HepG2 (cell line): ENCODE measurements at regions not wholly inside any gene's neighbourhood (a gene's known extent, or its start where the extent isn't known, plus 50 kb on each side); places are given as distances from the start of the nearest gene placed in this dataset.

Source experiments
- CREM ChIP-seq, 2 experiments: sonication (generic) in 1 of 2; formaldehyde crosslinking in 1 of 2; IDR thresholded peaks; 2 replicates each; pipeline versions ENCODE4 v1.4.0 to v1.6.1; 2016 to 2020; ENCODE audit warnings: antibody characterized with exemption in 1 of 2, mild to moderate bottlenecking in 1 of 2, missing genetic modification reagents in 1 of 2
- GATAD2A ChIP-seq: IDR thresholded peaks from 2 replicates; pipeline ENCODE4 v1.6.1; 2016
- HINFP ChIP-seq: sonication (generic); formaldehyde crosslinking; IDR thresholded peaks from 2 replicates; pipeline ENCODE4 v1.4.0; 2020; ENCODE audit warnings: low read depth, mild to moderate bottlenecking, missing genetic modification reagents
- MTERF4 ChIP-seq: sonication (generic); formaldehyde crosslinking; IDR thresholded peaks from 2 replicates; pipeline ENCODE4 v1.8.0; 2023; ENCODE audit warnings: mild to moderate bottlenecking, missing genetic modification reagents
- NR2F1 ChIP-seq, 2 experiments: fragments of 450-650 bp in 1 of 2; formaldehyde crosslinking in 1 of 2; IDR thresholded peaks; 2 replicates each; pipeline versions ENCODE4 v1.5.0 to v1.6.1; 2016 to 2020; ENCODE audit warnings: mild to moderate bottlenecking in 1 of 2, missing compliant biosample characterization in 1 of 2, missing genetic modification reagents in 1 of 2, moderate library complexity in 1 of 2
- POGK ChIP-seq: sonication (generic); formaldehyde crosslinking; conservative IDR thresholded peaks from 2 replicates; pipeline ENCODE4 v1.8.0; 2022; ENCODE audit warnings: mild to moderate bottlenecking, moderate library complexity, missing genetic modification reagents
- SAFB2 ChIP-seq: sonication (generic); formaldehyde crosslinking; IDR thresholded peaks from 2 replicates; pipeline ENCODE4 v1.5.1; 2020; ENCODE audit warnings: missing genetic modification reagents, low read depth, mild to moderate bottlenecking, borderline replicate concordance
- SETDB1 ChIP-seq: sonication (generic); formaldehyde crosslinking; IDR thresholded peaks from 2 replicates; pipeline ENCODE4 v1.5.1; 2020; ENCODE audit warnings: missing genetic modification reagents, mild to moderate bottlenecking, borderline replicate concordance
- SIX4 ChIP-seq: sonication (generic); formaldehyde crosslinking; IDR thresholded peaks from 2 replicates; pipeline ENCODE4 v1.4.0; 2020; ENCODE audit warnings: missing genetic modification reagents
- ZNF546 ChIP-seq: sonication (generic); formaldehyde crosslinking; conservative IDR thresholded peaks from 2 replicates; pipeline ENCODE4 v1.8.1; 2023; ENCODE audit warnings: mild to moderate bottlenecking, missing genetic modification reagents
- ZNF556 ChIP-seq: sonication (generic); formaldehyde crosslinking; IDR thresholded peaks from 2 replicates; pipeline ENCODE4 v1.4.0; 2020; ENCODE audit warnings: mild to moderate bottlenecking, missing genetic modification reagents, borderline replicate concordance
- ZNF629 ChIP-seq: sonication (generic); formaldehyde crosslinking; conservative IDR thresholded peaks from 2 replicates; pipeline ENCODE4 v1.5.0; 2020; ENCODE audit warnings: missing genetic modification reagents
- ZNF670 ChIP-seq: sonication (generic); formaldehyde crosslinking; IDR thresholded peaks from 2 replicates; pipeline ENCODE4 v1.8.0; 2022; ENCODE audit warnings: mild to moderate bottlenecking, missing genetic modification reagents, borderline replicate concordance
- TF ChIP-seq, protein P1 (sequence below): sonication (generic); formaldehyde crosslinking; IDR thresholded peaks from 2 replicates; pipeline ENCODE4 v1.4.0; 2020; ENCODE audit warnings: missing genetic modification reagents
- TF ChIP-seq, protein P2 (sequence below): sonication (generic); formaldehyde crosslinking; IDR thresholded peaks from 2 replicates; pipeline ENCODE4 v1.4.0; 2020; ENCODE audit warnings: missing genetic modification reagents, borderline replicate concordance

- TF ChIP-seq POGK (CRISPR knock-in tag) (peak; percentile 77), ZNF556 (CRISPR knock-in tag) (peak; percentile 83; the same call in 1 of the 2 replicates), SIX4 (CRISPR knock-in tag) (no peak), ZNF629 (no peak), HINFP (CRISPR knock-in tag) (no peak), SETDB1 (no peak), SAFB2 (CRISPR knock-in tag) (no peak), ZNF546 (no peak), GATAD2A (CRISPR knock-in tag) (peak; percentile 94), MTERF4 (CRISPR knock-in tag) (no peak), CREM (IDR thresholded peaks at IDR 0.05) (peak; percentile 77), CREM (CRISPR knock-in tag; IDR thresholded peaks at IDR 0.05) (no peak), NR2F1 (CRISPR knock-in tag; IDR thresholded peaks at IDR 0.05) (peak; percentile 93 to 95), ZNF670 (peak; percentile 60; the same call in 1 of the 2 replicates)
- TF ChIP-seq, protein P1, sequence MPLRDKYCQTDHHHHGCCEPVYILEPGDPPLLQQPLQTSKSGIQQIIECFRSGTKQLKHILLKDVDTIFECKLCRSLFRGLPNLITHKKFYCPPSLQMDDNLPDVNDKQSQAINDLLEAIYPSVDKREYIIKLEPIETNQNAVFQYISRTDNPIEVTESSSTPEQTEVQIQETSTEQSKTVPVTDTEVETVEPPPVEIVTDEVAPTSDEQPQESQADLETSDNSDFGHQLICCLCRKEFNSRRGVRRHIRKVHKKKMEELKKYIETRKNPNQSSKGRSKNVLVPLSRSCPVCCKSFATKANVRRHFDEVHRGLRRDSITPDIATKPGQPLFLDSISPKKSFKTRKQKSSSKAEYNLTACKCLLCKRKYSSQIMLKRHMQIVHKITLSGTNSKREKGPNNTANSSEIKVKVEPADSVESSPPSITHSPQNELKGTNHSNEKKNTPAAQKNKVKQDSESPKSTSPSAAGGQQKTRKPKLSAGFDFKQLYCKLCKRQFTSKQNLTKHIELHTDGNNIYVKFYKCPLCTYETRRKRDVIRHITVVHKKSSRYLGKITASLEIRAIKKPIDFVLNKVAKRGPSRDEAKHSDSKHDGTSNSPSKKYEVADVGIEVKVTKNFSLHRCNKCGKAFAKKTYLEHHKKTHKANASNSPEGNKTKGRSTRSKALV (CRISPR knock-in tag): no peak
- TF ChIP-seq, protein P2, sequence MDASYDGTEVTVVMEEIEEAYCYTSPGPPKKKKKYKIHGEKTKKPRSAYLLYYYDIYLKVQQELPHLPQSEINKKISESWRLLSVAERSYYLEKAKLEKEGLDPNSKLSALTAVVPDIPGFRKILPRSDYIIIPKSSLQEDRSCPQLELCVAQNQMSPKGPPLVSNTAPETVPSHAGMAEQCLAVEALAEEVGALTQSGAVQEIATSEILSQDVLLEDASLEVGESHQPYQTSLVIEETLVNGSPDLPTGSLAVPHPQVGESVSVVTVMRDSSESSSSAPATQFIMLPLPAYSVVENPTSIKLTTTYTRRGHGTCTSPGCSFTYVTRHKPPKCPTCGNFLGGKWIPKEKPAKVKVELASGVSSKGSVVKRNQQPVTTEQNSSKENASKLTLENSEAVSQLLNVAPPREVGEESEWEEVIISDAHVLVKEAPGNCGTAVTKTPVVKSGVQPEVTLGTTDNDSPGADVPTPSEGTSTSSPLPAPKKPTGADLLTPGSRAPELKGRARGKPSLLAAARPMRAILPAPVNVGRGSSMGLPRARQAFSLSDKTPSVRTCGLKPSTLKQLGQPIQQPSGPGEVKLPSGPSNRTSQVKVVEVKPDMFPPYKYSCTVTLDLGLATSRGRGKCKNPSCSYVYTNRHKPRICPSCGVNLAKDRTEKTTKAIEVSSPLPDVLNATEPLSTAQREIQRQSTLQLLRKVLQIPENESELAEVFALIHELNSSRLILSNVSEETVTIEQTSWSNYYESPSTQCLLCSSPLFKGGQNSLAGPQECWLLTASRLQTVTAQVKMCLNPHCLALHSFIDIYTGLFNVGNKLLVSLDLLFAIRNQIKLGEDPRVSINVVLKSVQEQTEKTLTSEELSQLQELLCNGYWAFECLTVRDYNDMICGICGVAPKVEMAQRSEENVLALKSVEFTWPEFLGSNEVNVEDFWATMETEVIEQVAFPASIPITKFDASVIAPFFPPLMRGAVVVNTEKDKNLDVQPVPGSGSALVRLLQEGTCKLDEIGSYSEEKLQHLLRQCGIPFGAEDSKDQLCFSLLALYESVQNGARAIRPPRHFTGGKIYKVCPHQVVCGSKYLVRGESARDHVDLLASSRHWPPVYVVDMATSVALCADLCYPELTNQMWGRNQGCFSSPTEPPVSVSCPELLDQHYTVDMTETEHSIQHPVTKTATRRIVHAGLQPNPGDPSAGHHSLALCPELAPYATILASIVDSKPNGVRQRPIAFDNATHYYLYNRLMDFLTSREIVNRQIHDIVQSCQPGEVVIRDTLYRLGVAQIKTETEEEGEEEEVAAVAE (CRISPR knock-in tag): no peak
Measured at GRCh38 chr9:89993678-89994630, 389.1 kb downstream of the GADD45G start (continued).
